ENCODE measurements at regions not wholly inside any gene's neighbourhood (a gene's known extent, or its start where the extent isn't known, plus 50 kb on each side); places are given as distances from the start of the nearest gene placed in this dataset.

DNA sequence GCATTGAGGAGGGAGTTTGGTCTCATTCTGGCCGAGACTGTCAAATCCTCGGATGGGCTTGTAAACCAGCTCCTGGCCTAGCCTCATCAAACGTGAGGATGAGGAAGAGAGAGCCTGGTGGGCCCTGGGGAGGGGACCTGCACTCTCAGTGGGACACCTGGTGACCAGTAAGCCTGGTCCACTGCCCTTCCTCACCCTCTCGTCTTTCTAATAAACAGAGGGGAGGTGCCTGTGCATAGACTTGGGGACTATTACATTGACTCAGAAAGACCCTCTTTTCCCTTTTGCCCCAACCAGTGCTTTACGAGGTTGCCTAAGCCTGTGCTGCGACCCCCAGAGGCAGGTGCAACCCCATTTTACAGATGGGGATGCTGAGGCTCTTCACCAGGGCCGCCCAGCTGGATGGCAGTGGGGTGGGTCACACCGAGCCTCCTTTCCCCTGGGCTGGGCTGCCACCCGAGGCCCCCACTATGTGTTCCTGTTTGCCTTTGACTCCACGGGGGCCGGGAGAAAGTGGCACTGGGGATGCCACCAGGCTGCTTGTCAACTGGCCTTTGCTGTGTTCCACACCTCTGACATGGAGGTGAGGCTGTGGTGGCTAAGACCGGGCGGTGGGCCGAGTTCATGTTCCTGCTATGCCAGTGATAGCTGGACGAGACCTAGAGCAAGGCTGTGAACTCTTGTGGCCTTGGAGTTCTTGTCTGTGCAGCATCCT is 85.9 kb downstream of the GLI2 start:
- Histone ChIP-seq H3K4me3 (replicated peaks in 1 of 3; ENCODE audit: insufficient read depth in 1 of 3, low read depth in 2 of 3, low read length in 3 of 3) (no peak overlapping the region), H3K27me3 (ENCODE audit: control insufficient read depth in 1 of 2, insufficient read depth in 2 of 2, low read length in 2 of 2) (peaks cover 5 to 88% of the 10 kb centered on the region in 2 experiments; a peak in 4 of 5 replicates), H3K27ac (ENCODE audit: extremely low read length, insufficient read depth, low read length) (no peak overlapping the region), H3K9ac (ENCODE audit: insufficient read depth, low read depth, low read length) (no peak overlapping the region), H3K9me3 (ENCODE audit: low read length) (no peaks in the 10 kb centered on the region), H2AFZ (ENCODE audit: low read length) (no peak overlapping the region), H3K4me2 (ENCODE audit: low read depth, low read length) (no peak overlapping the region), H3K79me2 (ENCODE audit: insufficient read depth, low read length) (no peaks in the 10 kb centered on the region), H3K36me3 (replicated peaks in 1 of 2; ENCODE audit: control insufficient read depth in 1 of 2, insufficient read depth in 2 of 2, low read length in 2 of 2) (no peaks in the 10 kb centered on the region), H4K20me1 (ENCODE audit: insufficient read depth, low read length) (no peaks in the 10 kb centered on the region; the same call in 1 of the 2 replicates), H3K4me1 (ENCODE audit: insufficient read depth, low read length) (peaks cover 9% of the 10 kb centered on the region; the same call in 1 of the 2 replicates)
- FAIRE-seq, result no peak
- 17% methylated on average over 15 of the region's 15 CpGs for WGBS (ENCODE audit: low lambda C conversion rate)
- ChIA-PET POLR2A (no interaction called here), CTCF (ENCODE audit: low intra/inter-chr PET ratio, low total read pairs) (no interaction called here)
- DNase-seq (ENCODE audit: low spot score), result no peak
- no TSS peak for BruUV-seq (replicated peaks)
- ATAC-seq, result no peak
- in situ Hi-C loops (cut with HindIII; ENCODE audit: extremely low pct_ligation_motif_present, low pct_unique_long_range_greater_than_20kb) (no loop called here), intact Hi-C loops (cut with micrococcal nuclease; ENCODE audit: unreplicated experiment) (no loop called here)
- TF ChIP-seq ZNF629 (CRISPR knock-in tag; conservative IDR thresholded peaks at IDR 0.05) (peak; percentile 45), ZNF703 (CRISPR knock-in tag; IDR thresholded peaks at IDR 0.05; ENCODE audit: borderline replicate concordance) (no peak)
- TF ChIP-seq, protein P1, sequence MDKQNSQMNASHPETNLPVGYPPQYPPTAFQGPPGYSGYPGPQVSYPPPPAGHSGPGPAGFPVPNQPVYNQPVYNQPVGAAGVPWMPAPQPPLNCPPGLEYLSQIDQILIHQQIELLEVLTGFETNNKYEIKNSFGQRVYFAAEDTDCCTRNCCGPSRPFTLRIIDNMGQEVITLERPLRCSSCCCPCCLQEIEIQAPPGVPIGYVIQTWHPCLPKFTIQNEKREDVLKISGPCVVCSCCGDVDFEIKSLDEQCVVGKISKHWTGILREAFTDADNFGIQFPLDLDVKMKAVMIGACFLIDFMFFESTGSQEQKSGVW (CRISPR knock-in tag; IDR thresholded peaks at IDR 0.05; ENCODE audit: borderline replicate concordance), result no peak
- TF ChIP-seq, protein P2, sequence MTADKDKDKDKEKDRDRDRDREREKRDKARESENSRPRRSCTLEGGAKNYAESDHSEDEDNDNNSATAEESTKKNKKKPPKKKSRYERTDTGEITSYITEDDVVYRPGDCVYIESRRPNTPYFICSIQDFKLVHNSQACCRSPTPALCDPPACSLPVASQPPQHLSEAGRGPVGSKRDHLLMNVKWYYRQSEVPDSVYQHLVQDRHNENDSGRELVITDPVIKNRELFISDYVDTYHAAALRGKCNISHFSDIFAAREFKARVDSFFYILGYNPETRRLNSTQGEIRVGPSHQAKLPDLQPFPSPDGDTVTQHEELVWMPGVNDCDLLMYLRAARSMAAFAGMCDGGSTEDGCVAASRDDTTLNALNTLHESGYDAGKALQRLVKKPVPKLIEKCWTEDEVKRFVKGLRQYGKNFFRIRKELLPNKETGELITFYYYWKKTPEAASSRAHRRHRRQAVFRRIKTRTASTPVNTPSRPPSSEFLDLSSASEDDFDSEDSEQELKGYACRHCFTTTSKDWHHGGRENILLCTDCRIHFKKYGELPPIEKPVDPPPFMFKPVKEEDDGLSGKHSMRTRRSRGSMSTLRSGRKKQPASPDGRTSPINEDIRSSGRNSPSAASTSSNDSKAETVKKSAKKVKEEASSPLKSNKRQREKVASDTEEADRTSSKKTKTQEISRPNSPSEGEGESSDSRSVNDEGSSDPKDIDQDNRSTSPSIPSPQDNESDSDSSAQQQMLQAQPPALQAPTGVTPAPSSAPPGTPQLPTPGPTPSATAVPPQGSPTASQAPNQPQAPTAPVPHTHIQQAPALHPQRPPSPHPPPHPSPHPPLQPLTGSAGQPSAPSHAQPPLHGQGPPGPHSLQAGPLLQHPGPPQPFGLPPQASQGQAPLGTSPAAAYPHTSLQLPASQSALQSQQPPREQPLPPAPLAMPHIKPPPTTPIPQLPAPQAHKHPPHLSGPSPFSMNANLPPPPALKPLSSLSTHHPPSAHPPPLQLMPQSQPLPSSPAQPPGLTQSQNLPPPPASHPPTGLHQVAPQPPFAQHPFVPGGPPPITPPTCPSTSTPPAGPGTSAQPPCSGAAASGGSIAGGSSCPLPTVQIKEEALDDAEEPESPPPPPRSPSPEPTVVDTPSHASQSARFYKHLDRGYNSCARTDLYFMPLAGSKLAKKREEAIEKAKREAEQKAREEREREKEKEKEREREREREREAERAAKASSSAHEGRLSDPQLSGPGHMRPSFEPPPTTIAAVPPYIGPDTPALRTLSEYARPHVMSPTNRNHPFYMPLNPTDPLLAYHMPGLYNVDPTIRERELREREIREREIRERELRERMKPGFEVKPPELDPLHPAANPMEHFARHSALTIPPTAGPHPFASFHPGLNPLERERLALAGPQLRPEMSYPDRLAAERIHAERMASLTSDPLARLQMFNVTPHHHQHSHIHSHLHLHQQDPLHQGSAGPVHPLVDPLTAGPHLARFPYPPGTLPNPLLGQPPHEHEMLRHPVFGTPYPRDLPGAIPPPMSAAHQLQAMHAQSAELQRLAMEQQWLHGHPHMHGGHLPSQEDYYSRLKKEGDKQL (CRISPR knock-in tag; IDR thresholded peaks at IDR 0.05; ENCODE audit: low read depth), result no peak

Measured in HepG2 (cell line).